Immature natural killer cell (primary cell): ENCODE measurements at regions not wholly inside any gene's neighbourhood (a gene's known extent, or its start where the extent isn't known, plus 50 kb on each side); places are given as distances from the start of the nearest gene placed in this dataset.
"Not testable (repeated sequence)": the region's sequence is repeated elsewhere in the genome, so short reads cannot be mapped to it uniquely, and the experiment has no call there.

Source experiments
- DNase-seq, 3 donors: peaks; one replicate each; pipeline ENCODE4 v3.0.0; 2022; ENCODE audit warnings: mixed read lengths in 1 of 3
- H3K27ac Mint-ChIP-seq, 6 donors: one replicate each; pipeline ENCODE4 v1.8.0; 2020; ENCODE audit warnings: mixed read lengths in 6 of 6, mild to moderate bottlenecking in 5 of 6, inconsistent platforms in 4 of 6, moderate library complexity in 3 of 6
- H3K27me3 Mint-ChIP-seq, 3 donors: one replicate each; pipeline ENCODE4 v1.8.0; 2020 to 2021; ENCODE audit warnings: low read depth in 3 of 3, mild to moderate bottlenecking in 3 of 3, mixed read lengths in 3 of 3, moderate library complexity in 3 of 3, inconsistent platforms in 1 of 3
- H3K36me3 Mint-ChIP-seq, 3 donors: one replicate each; pipeline ENCODE4 v1.8.0; 2020; ENCODE audit warnings: mixed read lengths in 3 of 3, inconsistent platforms in 2 of 3, mild to moderate bottlenecking in 2 of 3
- H3K4me1 Mint-ChIP-seq, 2 donors: one replicate each; pipeline ENCODE4 v1.8.0; 2020; ENCODE audit warnings: inconsistent platforms in 2 of 2, mild to moderate bottlenecking in 2 of 2, mixed read lengths in 2 of 2, moderate library complexity in 1 of 2
- H3K4me3 Mint-ChIP-seq, 5 donors: one replicate each; pipeline ENCODE4 v1.8.0; 2020; ENCODE audit warnings: mild to moderate bottlenecking in 5 of 5, mixed read lengths in 5 of 5, inconsistent platforms in 3 of 5, moderate library complexity in 3 of 5
- H3K9me3 Mint-ChIP-seq, 6 donors: one replicate each; pipeline ENCODE4 v1.8.0; 2020; ENCODE audit warnings: mild to moderate bottlenecking in 6 of 6, mixed read lengths in 6 of 6, inconsistent platforms in 4 of 6, moderate library complexity in 3 of 6

GRCh38 chrX:104428231-104428630 is 137.8 kb upstream of the IL1RAPL2 start:
- no peaks in the 10 kb centered on the region for H3K36me3 Mint-ChIP-seq
- no peaks in the 10 kb centered on the region for H3K4me1 Mint-ChIP-seq
- no peak for DNase-seq

GRCh38 chrX:104427693-104428092 is 138.3 kb upstream of the IL1RAPL2 start:
- Mint-ChIP-seq H3K27ac (no peak overlapping the region), H3K4me3 (no peak overlapping the region), H3K9me3 (no peaks in the 10 kb centered on the region), H3K4me1 (no peaks in the 10 kb centered on the region), H3K36me3 (no peaks in the 10 kb centered on the region), H3K27me3 (peaks cover 0 to 3% (median 1%) of the 10 kb centered on the region in 3 donors)
- DNase-seq: no peak

More at GRCh38 chrX:104428231-104428630, 137.8 kb upstream of the IL1RAPL2 start:
- Mint-ChIP-seq H3K9me3 (no peaks in the 10 kb centered on the region), H3K27ac (no peak overlapping the region), H3K4me3 (no peak overlapping the region), H3K27me3 (peaks cover 0 to 3% (median 1%) of the 10 kb centered on the region in 3 donors)

GRCh38 chrX:104427073-104427472 is 138.9 kb upstream of the IL1RAPL2 start:
- Mint-ChIP-seq H3K9me3 (no peaks in the 10 kb centered on the region), H3K27ac (no peak overlapping the region), H3K36me3 (no peaks in the 10 kb centered on the region), H3K27me3 (peaks cover 0 to 3% (median 1%) of the 10 kb centered on the region in 3 donors), H3K4me1 (no peaks in the 10 kb centered on the region), H3K4me3 (no peak overlapping the region)
- DNase-seq: no peak

GRCh38 chrX:104420907-104421306 is 145.1 kb upstream of the IL1RAPL2 start:
- H3K36me3 Mint-ChIP-seq: no peaks in the 10 kb centered on the region
- H3K27ac Mint-ChIP-seq: no peak overlapping the region
- peaks cover 0 to under 1% (median 0%) of the 10 kb centered on the region in 6 donors for H3K9me3 Mint-ChIP-seq
- no peak for DNase-seq
- H3K4me1 Mint-ChIP-seq: no peaks in the 10 kb centered on the region
- no peak overlapping the region for H3K4me3 Mint-ChIP-seq
- peaks cover 0 to 2% (median 2%) of the 10 kb centered on the region in 3 donors for H3K27me3 Mint-ChIP-seq

GRCh38 chrX:104419926-104420325 is 146.1 kb upstream of the IL1RAPL2 start:
- Mint-ChIP-seq H3K27ac (no peak overlapping the region), H3K9me3 (peaks cover 0 to 7% (median 0%) of the 10 kb centered on the region in 6 donors), H3K4me3 (no peak overlapping the region), H3K4me1 (no peaks in the 10 kb centered on the region), H3K36me3 (no peaks in the 10 kb centered on the region), H3K27me3 (peaks cover 0 to 2% (median 2%) of the 10 kb centered on the region in 3 donors)
- DNase-seq: no peak

GRCh38 chrX:104419211-104419610 is 146.8 kb upstream of the IL1RAPL2 start:
- Mint-ChIP-seq H3K36me3 (no peaks in the 10 kb centered on the region), H3K27me3 (peaks cover 0 to 2% (median 2%) of the 10 kb centered on the region in 3 donors), H3K9me3 (peaks cover 0 to 9% (median 0%) of the 10 kb centered on the region in 6 donors), H3K4me3 (no peak overlapping the region), H3K4me1 (no peaks in the 10 kb centered on the region), H3K27ac (no peak overlapping the region)
- DNase-seq: no peak

GRCh38 chrX:104411800-104412199 is 154.2 kb upstream of the IL1RAPL2 start:
- no peak overlapping the region for H3K4me3 Mint-ChIP-seq

GRCh38 chrX:104400387-104400786 is 145.7 kb upstream of the ESX1 start:
- no peaks in the 10 kb centered on the region for H3K9me3 Mint-ChIP-seq

More at GRCh38 chrX:104411800-104412199, 154.2 kb upstream of the IL1RAPL2 start:
- H3K4me1 Mint-ChIP-seq: no peaks in the 10 kb centered on the region
- no peaks in the 10 kb centered on the region for H3K36me3 Mint-ChIP-seq
- peaks cover 0 to 9% (median 0%) of the 10 kb centered on the region in 6 donors for H3K9me3 Mint-ChIP-seq
- H3K27ac Mint-ChIP-seq: no peak overlapping the region
- DNase-seq: no peak
- peaks cover 0 to 5% (median 0%) of the 10 kb centered on the region in 3 donors for H3K27me3 Mint-ChIP-seq

GRCh38 chrX:104392350-104392749 is 137.6 kb upstream of the ESX1 start:
- Mint-ChIP-seq H3K27ac (no peak overlapping the region), H3K9me3 (no peaks in the 10 kb centered on the region), H3K4me3 (no peak overlapping the region), H3K4me1 (no peaks in the 10 kb centered on the region), H3K27me3 (peaks cover 0 to 8% (median 1%) of the 10 kb centered on the region in 3 donors), H3K36me3 (no peaks in the 10 kb centered on the region)
- DNase-seq: no peak

More at GRCh38 chrX:104400387-104400786, 145.7 kb upstream of the ESX1 start:
- no peak for DNase-seq
- H3K27me3 Mint-ChIP-seq: peaks cover 0 to 6% (median 4%) of the 10 kb centered on the region in 3 donors
- H3K36me3 Mint-ChIP-seq: no peaks in the 10 kb centered on the region
- H3K27ac Mint-ChIP-seq: no peak overlapping the region
- no peak overlapping the region for H3K4me3 Mint-ChIP-seq
- H3K4me1 Mint-ChIP-seq: no peaks in the 10 kb centered on the region

- H3K4me1 Mint-ChIP-seq: no peaks in the 10 kb centered on the region
- no peaks in the 10 kb centered on the region for H3K9me3 Mint-ChIP-seq
- no peak overlapping the region for H3K4me3 Mint-ChIP-seq
- peaks cover 0 to 8% (median 1%) of the 10 kb centered on the region in 3 donors for H3K27me3 Mint-ChIP-seq
- H3K27ac Mint-ChIP-seq: no peak overlapping the region
- no peaks in the 10 kb centered on the region for H3K36me3 Mint-ChIP-seq
- no peak for DNase-seq
Measured at GRCh38 chrX:104391906-104392305, 137.2 kb upstream of the ESX1 start.

- H3K27ac Mint-ChIP-seq: no peak overlapping the region
- no peaks in the 10 kb centered on the region for H3K36me3 Mint-ChIP-seq
- peaks cover 0 to 8% (median 2%) of the 10 kb centered on the region in 3 donors for H3K27me3 Mint-ChIP-seq
- no peak overlapping the region for H3K4me3 Mint-ChIP-seq
- H3K4me1 Mint-ChIP-seq: no peaks in the 10 kb centered on the region
- no peak for DNase-seq
- H3K9me3 Mint-ChIP-seq: peaks cover 0 to 1% (median 0%) of the 10 kb centered on the region in 6 donors
Measured at GRCh38 chrX:104376937-104377336, 122.2 kb upstream of the ESX1 start.

- H3K36me3 Mint-ChIP-seq: no peaks in the 10 kb centered on the region
- peaks cover 0 to 10% (median 1%) of the 10 kb centered on the region in 3 donors for H3K27me3 Mint-ChIP-seq
Measured at GRCh38 chrX:104372547-104372946, 117.8 kb upstream of the ESX1 start.

GRCh38 chrX:104370089-104370488 is 115.4 kb upstream of the ESX1 start:
- no peaks in the 10 kb centered on the region for H3K36me3 Mint-ChIP-seq
- DNase-seq: no peak
- H3K27me3 Mint-ChIP-seq: peaks cover 0 to 12% (median 1%) of the 10 kb centered on the region in 3 donors
- no peak overlapping the region for H3K27ac Mint-ChIP-seq
- H3K4me3 Mint-ChIP-seq: no peak overlapping the region
- H3K4me1 Mint-ChIP-seq: no peaks in the 10 kb centered on the region
- no peaks in the 10 kb centered on the region for H3K9me3 Mint-ChIP-seq

More at GRCh38 chrX:104372547-104372946, 117.8 kb upstream of the ESX1 start:
- no peaks in the 10 kb centered on the region for H3K4me1 Mint-ChIP-seq
- DNase-seq: no peak
- H3K9me3 Mint-ChIP-seq: no peaks in the 10 kb centered on the region
- no peak overlapping the region for H3K4me3 Mint-ChIP-seq
- no peak overlapping the region for H3K27ac Mint-ChIP-seq

- H3K4me3 Mint-ChIP-seq, H3K9me3 Mint-ChIP-seq, H3K36me3 Mint-ChIP-seq, H3K27ac Mint-ChIP-seq, DNase-seq, H3K4me1 Mint-ChIP-seq: not testable (repeated sequence)
- H3K27me3 Mint-ChIP-seq: peaks cover 1 to 11% (median 2%) of the 10 kb centered on the region in 3 donors
Measured at GRCh38 chrX:104360774-104361173, 106.0 kb upstream of the ESX1 start.

- Mint-ChIP-seq H3K9me3 (no peaks in the 10 kb centered on the region), H3K27me3 (peaks cover 2 to 11% (median 4%) of the 10 kb centered on the region in 3 donors), H3K36me3 (no peaks in the 10 kb centered on the region), H3K4me3 (no peak overlapping the region), H3K27ac (no peak overlapping the region), H3K4me1 (no peaks in the 10 kb centered on the region)
- DNase-seq: no peak
Measured at GRCh38 chrX:104359124-104359523, 104.4 kb upstream of the ESX1 start.
